GM10248 (cell line): ENCODE measurements at regions not wholly inside any gene's neighbourhood (a gene's known extent, or its start where the extent isn't known, plus 50 kb on each side); places are given as distances from the start of the nearest gene placed in this dataset.

Experiments used
- CTCF ChIA-PET: fragments of 300-600 bp; sonication (Branson Sonifier 250); formaldehyde crosslinking; extraction: SDS; loops from one replicate; lab custom pipeline; 2021; ENCODE audit warnings: antibody characterized with exemption; lab: Yijun Ruan, JAX
- POLR2A ChIA-PET: fragments of 350-650 bp; sonication (Branson Sonifier 250); formaldehyde crosslinking; extraction: SDS; loops from one replicate; lab custom pipeline; 2020; ENCODE audit warnings: antibody characterized with exemption; lab: Yijun Ruan, JAX
- DNase-seq: peaks from one replicate; pipeline ENCODE4 v3.0.0; 2012; ENCODE audit errors: extremely low spot score
- CTCF ChIP-seq: IDR thresholded peaks from 2 replicates; pipeline ENCODE4 v1.5.1; 2012; ENCODE audit warnings: mild to moderate bottlenecking, low read depth; ENCODE audit errors: extremely low read depth, missing control alignments, control extremely low read depth

DNA sequence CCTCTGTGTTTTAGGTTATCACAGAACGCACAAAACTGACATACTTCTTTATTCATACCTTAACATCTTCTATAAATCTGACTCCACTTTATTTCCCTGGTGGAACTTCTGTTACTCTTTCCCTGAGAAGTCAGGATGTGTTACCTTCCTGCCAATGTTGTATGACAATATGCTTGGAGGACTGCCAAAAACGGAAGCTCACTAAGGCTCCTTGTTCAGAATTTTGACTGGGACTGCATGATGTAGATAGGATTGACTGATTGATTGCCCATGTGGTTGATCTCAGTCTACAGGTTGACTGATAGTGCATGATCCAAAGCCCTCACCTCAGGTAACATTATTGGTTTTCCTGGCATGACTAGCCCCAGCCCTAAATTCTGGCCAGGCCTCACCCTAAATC lies 319.4 kb downstream of the TLR4 start:
- DNase-seq, result no peak
- ChIA-PET POLR2A (no interaction called here), CTCF (no interaction called here)
- TF ChIP-seq CTCF, result no peak

- TF ChIP-seq CTCF, result no peak
- no peak for DNase-seq
- POLR2A ChIA-PET, result no interaction called here
- CTCF ChIA-PET, result interaction anchor here (1.3 kb wide), 1 partner anchor 9 kb away, joined by 3 read pairs; no protein-coding TSS in a partner anchor
Measured at GRCh38 chr9:118028225-118028624, 324.0 kb downstream of the TLR4 start.

DNA sequence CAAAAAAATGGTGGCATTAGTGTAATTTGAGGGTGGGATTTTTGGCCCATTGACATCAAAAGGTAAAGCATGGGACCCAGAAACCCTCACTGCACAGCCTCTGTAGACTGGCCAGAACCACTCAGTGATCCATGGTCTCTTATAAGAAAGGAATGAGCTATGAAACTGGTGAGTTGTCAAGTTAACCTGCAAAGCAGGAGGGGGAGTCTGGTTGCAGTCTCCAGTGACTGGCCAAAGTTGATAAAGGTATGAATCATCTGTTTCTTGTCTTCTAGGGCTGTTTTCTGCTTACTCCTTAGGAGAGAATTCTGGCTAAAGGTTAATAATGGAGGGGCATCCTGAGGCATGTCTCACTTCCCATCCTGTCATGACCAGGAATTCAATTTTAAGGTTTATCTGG lies 325.2 kb downstream of the TLR4 start:
- CTCF ChIA-PET, result interaction anchor here (1.3 kb wide), 1 partner anchor 8 kb away, joined by 3 read pairs; no protein-coding TSS in a partner anchor
- POLR2A ChIA-PET, result no interaction called here
- no peak for DNase-seq
- no peak for TF ChIP-seq CTCF

- no peak for DNase-seq
- no peak for TF ChIP-seq CTCF
- CTCF ChIA-PET, result no interaction called here
- POLR2A ChIA-PET, result no interaction called here
Measured at GRCh38 chr9:118034701-118035100, 330.5 kb downstream of the TLR4 start.

DNA sequence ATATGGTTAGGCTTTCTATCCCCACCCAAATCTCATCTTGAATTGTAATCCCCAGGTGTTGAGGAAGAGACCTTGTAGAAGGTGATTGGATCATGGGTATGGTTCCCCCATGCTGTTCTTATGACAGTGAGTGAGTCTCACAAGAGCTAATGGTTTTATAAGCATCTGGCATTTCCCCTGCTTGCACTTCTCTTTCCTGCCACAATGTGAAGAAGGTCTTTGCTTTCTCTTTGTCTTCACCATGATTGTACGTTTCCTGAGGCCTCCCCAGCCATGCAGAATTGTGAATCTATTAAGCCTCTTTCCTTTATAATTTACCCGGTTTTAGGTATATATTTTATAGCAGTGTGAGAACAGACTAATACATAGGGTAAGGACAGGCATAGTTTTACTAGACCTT lies 334.5 kb downstream of the TLR4 start:
- CTCF ChIA-PET, result no interaction called here
- POLR2A ChIA-PET, result no interaction called here
- no peak for DNase-seq
- TF ChIP-seq CTCF, result no peak

GRCh38 chr9:118058227-118058626 lies 354.0 kb downstream of the TLR4 start:
- CTCF ChIA-PET, result interaction anchor here (0.9 to 1.7 kb wide), 2 partner anchors 12 to 21 kb away, joined by 3 read pairs; no protein-coding TSS in a partner anchor

More at GRCh38 chr9:118058227-118058626, 354.0 kb downstream of the TLR4 start:
- TF ChIP-seq CTCF, result no peak
- DNase-seq, result no peak
- POLR2A ChIA-PET, result no interaction called here
